A673 (cell line): ENCODE measurements at regions not wholly inside any gene's neighbourhood (a gene's known extent, or its start where the extent isn't known, plus 50 kb on each side); places are given as distances from the start of the nearest gene placed in this dataset.

ENCODE experiments used
- BruUV-seq: library from RNA; stranded (reverse); fragments of 400-500 nt; replicated peaks from 2 replicates; lab custom pipeline; 2021; lab: Mats Ljungman, UMichigan
- CTCF ChIA-PET: fragments of 300-600 bp; sonication (Branson Sonifier 250); formaldehyde crosslinking; loops from one replicate; lab custom pipeline; 2022; ENCODE audit warnings: antibody characterized with exemption; lab: Charles Lee
- POLR2A ChIA-PET: fragments of 300-600 bp; sonication (Branson Sonifier 250); formaldehyde crosslinking; loops from one replicate; lab custom pipeline; 2022; ENCODE audit warnings: antibody characterized with exemption; ENCODE audit not compliant: low non-redundant PET; lab: Charles Lee
- DNase-seq: peaks from one replicate; pipeline ENCODE4 v3.0.0-alpha.2; 2015; ENCODE audit warnings: low spot score
- H3K27ac ChIP-seq: fragments of 200-600 bp; sonication (generic); 2 replicates; pipeline ENCODE4 v1.5.1; 2016; ENCODE audit warnings: mixed run types, low read depth, mild to moderate bottlenecking, mixed read lengths, antibody characterized with exemption, low read length; ENCODE audit not compliant: poor library complexity, severe bottlenecking
- H3K27me3 ChIP-seq: fragments of 200-600 bp; sonication (generic); replicated peaks from 2 replicates; pipeline ENCODE4 v1.6.1; 2017; ENCODE audit warnings: mixed run types, low read depth, mild to moderate bottlenecking, mixed read lengths, antibody characterized with exemption, low read length; ENCODE audit not compliant: insufficient read depth, poor library complexity
- H3K36me3 ChIP-seq: fragments of 200-600 bp; sonication (generic); 2 replicates; pipeline ENCODE4 v1.6.1; 2016; ENCODE audit warnings: mixed run types, mild to moderate bottlenecking, mixed read lengths, antibody characterized with exemption, low read length; ENCODE audit not compliant: insufficient read depth, poor library complexity, severe bottlenecking
- H3K4me1 ChIP-seq: fragments of 200-600 bp; sonication (generic); 2 replicates; pipeline ENCODE4 v1.6.1; 2017; ENCODE audit warnings: mixed run types, mild to moderate bottlenecking, mixed read lengths, antibody characterized with exemption, low read length; ENCODE audit not compliant: insufficient read depth, poor library complexity, severe bottlenecking
- H3K4me3 ChIP-seq: fragments of 200-600 bp; sonication (generic); 2 replicates; pipeline ENCODE4 v1.5.1; 2016; ENCODE audit warnings: low read depth, mixed run types, mild to moderate bottlenecking, mixed read lengths, low read length; ENCODE audit not compliant: poor library complexity, severe bottlenecking
- H3K9me3 ChIP-seq: fragments of 200-600 bp; sonication (generic); 2 replicates; pipeline ENCODE4 v1.6.1; 2016; ENCODE audit warnings: mixed run types, low read depth, mild to moderate bottlenecking, mixed read lengths, antibody characterized with exemption, low read length; ENCODE audit not compliant: poor library complexity, severe bottlenecking
- EZH2 ChIP-seq: fragments of 200-600 bp; sonication (generic); IDR thresholded peaks from 2 replicates; pipeline ENCODE4 v1.6.1; 2017; ENCODE audit warnings: borderline replicate concordance, low read depth, mild to moderate bottlenecking, mixed read lengths, antibody characterized with exemption, low read length; ENCODE audit not compliant: poor library complexity, severe bottlenecking
- intact Hi-C: fragments of 100-400 bp; cut with micrococcal nuclease; formaldehyde crosslinking; loops from one replicate; pipeline ENCODE4 v1.10.0; 2022; ENCODE audit not compliant: unreplicated experiment
- TF ChIP-seq, protein P1 (sequence below): fragments of 300-800, 200-600 bp; sonication (generic); conservative IDR thresholded peaks from 2 replicates; pipeline ENCODE4 v1.5.1; 2017; ENCODE audit warnings: low read depth, mild to moderate bottlenecking, antibody characterized with exemption, low read length, moderate library complexity, mixed read lengths

DNA sequence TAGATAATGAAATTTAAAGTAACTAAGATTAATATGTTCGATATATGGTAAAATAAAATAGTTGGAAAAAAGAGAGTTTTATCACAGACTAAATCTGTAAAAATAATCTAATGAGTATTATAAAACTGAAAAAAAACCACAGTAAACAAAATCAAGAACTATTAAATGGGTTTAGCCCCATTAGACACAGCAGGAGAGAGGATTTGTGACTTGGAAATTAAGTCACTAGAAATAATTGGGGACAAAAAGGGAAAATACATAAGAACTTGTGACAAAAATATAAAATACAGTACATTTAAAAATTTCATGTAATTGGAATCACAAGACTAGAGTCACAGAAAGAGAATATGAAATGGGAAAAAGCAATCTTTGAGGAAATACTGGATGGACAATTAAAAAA is 1114.6 kb upstream of the KLHL29 start:
- no peaks in the 10 kb centered on the region for H3K9me3 ChIP-seq
- no peaks in the 10 kb centered on the region for H3K4me1 ChIP-seq
- H3K4me3 ChIP-seq: no peak overlapping the region
- no peak overlapping the region for H3K27ac ChIP-seq
- no peak for TF ChIP-seq EZH2
- TF ChIP-seq, protein P1, sequence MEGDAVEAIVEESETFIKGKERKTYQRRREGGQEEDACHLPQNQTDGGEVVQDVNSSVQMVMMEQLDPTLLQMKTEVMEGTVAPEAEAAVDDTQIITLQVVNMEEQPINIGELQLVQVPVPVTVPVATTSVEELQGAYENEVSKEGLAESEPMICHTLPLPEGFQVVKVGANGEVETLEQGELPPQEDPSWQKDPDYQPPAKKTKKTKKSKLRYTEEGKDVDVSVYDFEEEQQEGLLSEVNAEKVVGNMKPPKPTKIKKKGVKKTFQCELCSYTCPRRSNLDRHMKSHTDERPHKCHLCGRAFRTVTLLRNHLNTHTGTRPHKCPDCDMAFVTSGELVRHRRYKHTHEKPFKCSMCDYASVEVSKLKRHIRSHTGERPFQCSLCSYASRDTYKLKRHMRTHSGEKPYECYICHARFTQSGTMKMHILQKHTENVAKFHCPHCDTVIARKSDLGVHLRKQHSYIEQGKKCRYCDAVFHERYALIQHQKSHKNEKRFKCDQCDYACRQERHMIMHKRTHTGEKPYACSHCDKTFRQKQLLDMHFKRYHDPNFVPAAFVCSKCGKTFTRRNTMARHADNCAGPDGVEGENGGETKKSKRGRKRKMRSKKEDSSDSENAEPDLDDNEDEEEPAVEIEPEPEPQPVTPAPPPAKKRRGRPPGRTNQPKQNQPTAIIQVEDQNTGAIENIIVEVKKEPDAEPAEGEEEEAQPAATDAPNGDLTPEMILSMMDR: no peak
- BruUV-seq: no TSS peak
- intact Hi-C loops: no loop called here
- no peaks in the 10 kb centered on the region for H3K36me3 ChIP-seq
- ChIA-PET CTCF (no interaction called here), POLR2A (no interaction called here)
- no peaks in the 10 kb centered on the region for H3K27me3 ChIP-seq
- no peak for DNase-seq

DNA sequence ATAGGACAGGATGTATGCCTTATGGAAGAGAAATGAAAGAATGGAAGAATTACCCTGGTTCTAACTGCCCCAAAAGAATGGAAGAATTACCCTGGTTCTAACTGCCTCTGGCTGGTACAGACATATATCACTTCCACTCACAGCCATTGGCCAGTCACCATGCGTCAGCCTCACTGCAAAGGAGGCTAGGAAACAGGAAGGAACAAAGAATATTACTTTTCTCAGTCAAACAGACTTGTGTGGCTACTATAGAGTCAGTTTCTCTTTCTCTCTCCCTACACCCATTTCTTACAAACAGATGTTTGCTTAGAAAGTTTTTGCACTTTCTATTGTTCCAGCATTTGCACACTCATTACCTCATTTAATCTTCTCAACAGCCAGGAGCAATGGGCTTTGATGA is 1111.1 kb upstream of the KLHL29 start:
- no peaks in the 10 kb centered on the region for H3K36me3 ChIP-seq
- TF ChIP-seq, protein P1: no peak
- TF ChIP-seq EZH2: no peak
- intact Hi-C loops: no loop called here
- no peak for DNase-seq
- no peaks in the 10 kb centered on the region for H3K27me3 ChIP-seq
- H3K27ac ChIP-seq: no peak overlapping the region
- H3K9me3 ChIP-seq: no peaks in the 10 kb centered on the region
- no peaks in the 10 kb centered on the region for H3K4me1 ChIP-seq
- CTCF ChIA-PET: no interaction called here
- H3K4me3 ChIP-seq: no peak overlapping the region
- POLR2A ChIA-PET: no interaction called here
- no TSS peak for BruUV-seq

- Histone ChIP-seq H3K36me3 (no peaks in the 10 kb centered on the region), H3K4me3 (no peak overlapping the region), H3K27me3 (no peaks in the 10 kb centered on the region), H3K9me3 (no peaks in the 10 kb centered on the region), H3K4me1 (no peaks in the 10 kb centered on the region), H3K27ac (no peak overlapping the region)
- DNase-seq: no peak
- ChIA-PET CTCF (no interaction called here), POLR2A (no interaction called here)
- intact Hi-C loops: no loop called here
- BruUV-seq: no TSS peak
- TF ChIP-seq EZH2: no peak
- TF ChIP-seq, protein P1: no peak
Measured at GRCh38 chr2:22274661-22275060, 1110.3 kb upstream of the KLHL29 start.
